GM19023 (cell line): ENCODE measurements at regions not wholly inside any gene's neighbourhood (a gene's known extent, or its start where the extent isn't known, plus 50 kb on each side); places are given as distances from the start of the nearest gene placed in this dataset.

Experiments used
- ATAC-seq: cut with Tn5 transposase; IDR thresholded peaks from one replicate; pipeline ENCODE4 v1.9.1; 2021; ENCODE audit warnings: mild to moderate bottlenecking, moderate library complexity; ENCODE audit not compliant: unreplicated experiment

GRCh38 chr6:12221856-12222255 is 68.3 kb upstream of the EDN1 start:
- no peak for ATAC-seq

DNA sequence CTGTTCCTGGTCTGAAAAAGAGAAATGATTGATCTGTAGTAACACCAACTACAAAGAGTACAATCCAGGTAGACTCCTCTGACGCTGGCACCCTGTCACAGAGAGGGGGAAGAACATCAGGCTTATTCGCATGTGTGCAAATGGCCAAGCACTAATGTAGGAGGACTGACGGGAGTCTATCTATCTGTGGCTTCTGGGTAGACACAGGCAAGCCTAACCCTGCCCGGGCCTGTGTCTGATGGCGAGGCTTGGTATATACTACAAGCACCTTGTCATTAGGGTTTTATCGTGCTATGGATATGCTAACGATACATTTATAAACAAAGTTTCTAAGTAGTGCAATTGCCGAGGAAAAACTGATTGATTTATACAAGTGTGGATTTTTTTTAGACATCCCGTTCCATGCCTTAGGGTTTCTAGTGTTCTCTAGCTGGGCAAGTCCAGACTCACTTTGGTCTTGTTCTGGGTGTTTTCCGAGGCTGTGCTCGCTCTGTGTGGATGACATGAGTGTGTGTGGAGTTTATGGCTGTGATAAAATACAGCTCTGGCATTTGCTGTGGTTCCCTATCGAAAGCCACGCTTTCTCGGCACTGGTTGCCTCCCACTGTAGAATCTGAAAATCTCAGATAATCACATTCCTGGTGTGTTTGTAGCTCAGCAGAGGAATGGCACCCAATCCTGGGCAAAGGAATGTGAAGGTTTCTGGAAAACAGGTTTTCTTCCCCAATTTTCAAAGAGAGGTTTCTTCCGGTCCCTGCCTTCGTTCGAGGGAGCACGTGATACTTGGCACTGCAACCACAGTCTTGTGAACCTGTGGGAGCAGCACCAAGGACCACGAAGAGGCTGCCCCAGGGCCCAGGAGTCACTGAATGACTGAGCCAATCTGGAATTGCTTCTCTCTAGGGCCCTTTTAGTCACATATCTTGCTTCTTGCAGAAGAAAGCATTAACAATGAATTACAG is 67.5 kb upstream of the EDN1 start:
- no peak for ATAC-seq

GRCh38 chr6:12223383-12223782 is 66.8 kb upstream of the EDN1 start:
- no peak for ATAC-seq

DNA sequence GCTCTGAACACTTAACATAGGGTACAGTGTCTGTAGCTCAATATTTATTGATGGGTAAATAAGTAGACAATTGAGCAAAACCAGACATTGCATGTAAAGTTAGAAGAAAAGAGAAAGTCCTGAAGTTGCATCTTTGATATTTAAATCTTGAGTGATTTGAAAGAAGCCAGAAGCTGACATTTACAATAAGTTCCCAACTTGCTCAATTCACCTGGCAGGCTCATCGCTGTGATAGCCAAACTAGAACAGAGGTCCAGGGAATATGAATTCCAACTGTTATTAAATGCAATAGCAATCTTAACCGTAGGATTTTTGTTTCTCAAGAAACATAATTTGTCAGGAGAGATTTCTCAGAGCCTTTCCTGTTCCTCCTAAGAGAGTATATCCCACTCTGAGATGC is 65.9 kb upstream of the EDN1 start:
- no peak for ATAC-seq

GRCh38 chr6:12228447-12229146 is 61.6 kb upstream of the EDN1 start:
- no peak for ATAC-seq

GRCh38 chr6:12229332-12229731 is 60.8 kb upstream of the EDN1 start:
- ATAC-seq = no peak

GRCh38 chr6:12230523-12230922 is 59.6 kb upstream of the EDN1 start:
- no peak for ATAC-seq

DNA sequence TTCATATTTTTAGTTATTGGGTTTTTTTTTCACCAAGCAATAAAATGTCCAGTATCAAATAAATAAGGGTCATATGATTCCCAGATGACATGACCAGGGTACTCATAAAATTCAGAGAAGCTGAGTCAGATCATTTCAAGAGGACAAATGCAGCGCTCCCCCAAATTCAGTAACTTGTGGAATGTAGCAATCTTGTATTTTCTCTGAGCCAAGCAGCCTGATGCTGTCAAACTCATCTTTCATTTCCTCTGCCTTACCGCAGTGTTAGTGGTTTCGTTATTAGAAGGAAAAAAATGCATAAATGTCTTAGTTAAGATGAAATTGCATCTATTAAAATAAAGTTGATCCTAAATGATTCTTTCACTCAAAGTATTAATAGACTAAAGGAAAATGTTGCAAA is 57.8 kb upstream of the EDN1 start:
- ATAC-seq = no peak

GRCh38 chr6:12232821-12233220 is 57.3 kb upstream of the EDN1 start:
- no peak for ATAC-seq

GRCh38 chr6:12233693-12234571 is 56.2 kb upstream of the EDN1 start:
- ATAC-seq = peak; percentile 54

- ATAC-seq = no peak
Observed at GRCh38 chr6:12235341-12235740, 54.8 kb upstream of the EDN1 start.

DNA sequence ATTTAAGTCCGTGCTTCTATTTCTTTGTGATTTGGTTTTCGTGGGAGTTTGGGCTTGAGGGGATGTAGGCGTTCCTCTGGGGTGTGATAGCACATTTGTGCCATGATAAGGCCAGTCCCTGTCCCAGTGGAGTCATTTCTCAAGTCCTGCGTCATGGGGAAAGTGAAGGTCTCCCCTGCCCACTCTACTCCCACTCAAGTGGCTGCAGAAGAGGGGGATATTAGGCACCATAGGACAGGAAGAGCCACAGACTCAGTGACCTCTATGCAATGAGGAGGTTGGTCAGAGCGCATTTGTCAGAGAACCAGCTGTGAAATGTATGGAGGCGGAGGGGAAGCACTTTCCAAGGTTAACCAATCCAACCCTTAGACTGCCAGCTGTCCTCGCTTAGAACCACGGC is 51.9 kb upstream of the EDN1 start:
- no peak for ATAC-seq
